B cell (primary cell): ENCODE measurements at regions not wholly inside any gene's neighbourhood (a gene's known extent, or its start where the extent isn't known, plus 50 kb on each side); places are given as distances from the start of the nearest gene placed in this dataset.

Source experiments
- ATAC-seq: fragments of 200-7000 bp; cut with Tn5 transposase; one replicate; pipeline ENCODE4 v1.10.0; 2021; ENCODE audit warnings: low read depth, mild to moderate bottlenecking, moderate number of reproducible peaks, moderate library complexity
- CTCF ChIA-PET: fragments of 350-600 bp; sonication (Branson Sonifier 250); formaldehyde crosslinking; loops from one replicate; lab custom pipeline; 2021; ENCODE audit warnings: antibody characterized with exemption, inconsistent platforms; lab: Charles Lee
- POLR2A ChIA-PET: fragments of 350-600 bp; sonication (Branson Sonifier 250); formaldehyde crosslinking; loops from one replicate; lab custom pipeline; 2021; ENCODE audit warnings: antibody characterized with exemption; lab: Charles Lee
- DNase-seq: peaks from one replicate; pipeline ENCODE4 v3.0.0; 2013
- H2AFZ ChIP-seq: 2 replicates; pipeline ENCODE4 v1.6.1; 2012; ENCODE audit warnings: mild to moderate bottlenecking, low read depth, low read length; ENCODE audit not compliant: insufficient read depth, poor library complexity, severe bottlenecking
- H3K27ac ChIP-seq, 2 donors: 1 replicate in 1 of 2; 2 replicates in 1 of 2; pipeline ENCODE4 v1.5.1; 2012 to 2013; ENCODE audit warnings: low read length in 2 of 2, mild to moderate bottlenecking in 2 of 2, moderate library complexity in 1 of 2
- H3K27me3 ChIP-seq, 4 experiments: fragments of 200-600 bp in 1 of 4; sonication (generic) in 1 of 4; replicated peaks in 1 of 4; 1 replicate in 2 of 4; 2 replicates in 2 of 4; pipeline versions ENCODE4 v1.6.1 to v1.7.0; 2013 to 2016; ENCODE audit warnings: low read length in 3 of 4, mild to moderate bottlenecking in 2 of 4, mixed read lengths in 1 of 4, moderate library complexity in 1 of 4; ENCODE audit not compliant: insufficient read depth in 4 of 4, control insufficient read depth in 3 of 4; ENCODE audit errors: control extremely low read depth in 1 of 4
- H3K36me3 ChIP-seq, 2 experiments: replicated peaks in 1 of 2; 1 replicate in 1 of 2; 2 replicates in 1 of 2; pipeline versions ENCODE4 v1.6.1 to v1.7.1; 2013; ENCODE audit warnings: low read length in 1 of 2; ENCODE audit not compliant: insufficient read depth in 2 of 2, control insufficient read depth in 1 of 2; ENCODE audit errors: control extremely low read depth in 1 of 2, extremely low read depth in 1 of 2
- H3K4me1 ChIP-seq, 2 donors: fragments of 200-600 bp in 1 of 2; sonication (generic) in 1 of 2; 1 replicate in 1 of 2; 2 replicates in 1 of 2; pipeline versions ENCODE4 v1.5.1 to v1.6.1; 2013 to 2017; ENCODE audit warnings: low read length in 2 of 2; ENCODE audit not compliant: control insufficient read depth in 2 of 2, insufficient read depth in 2 of 2
- H3K4me2 ChIP-seq: replicated peaks from 2 replicates; pipeline ENCODE3; 2012; ENCODE audit warnings: mild to moderate bottlenecking, low read depth, low read length; ENCODE audit not compliant: poor library complexity, severe bottlenecking
- H3K4me3 ChIP-seq, 5 experiments: fragments of 200-600 bp in 1 of 5; sonication (generic) in 1 of 5; 1 replicate in 3 of 5; 2 replicates in 2 of 5; pipeline versions ENCODE4 v1.5.1 to v1.7.0; 2011 to 2016; ENCODE audit warnings: low read length in 4 of 5, mild to moderate bottlenecking in 4 of 5, low read depth in 2 of 5, control low read depth in 1 of 5, moderate library complexity in 1 of 5; ENCODE audit not compliant: insufficient read depth in 1 of 5; ENCODE audit errors: control extremely low read depth in 1 of 5, extremely low read depth in 1 of 5
- H3K79me2 ChIP-seq: fragments of 200-600 bp; sonication (generic); one replicate; pipeline ENCODE4 v1.6.0; 2016; ENCODE audit warnings: low read length; ENCODE audit not compliant: control insufficient read depth, insufficient read depth
- H3K9ac ChIP-seq: fragments of 200-600 bp; sonication (generic); 2 replicates; pipeline ENCODE4 v1.6.1; 2017; ENCODE audit warnings: mild to moderate bottlenecking, low read length, moderate library complexity
- H3K9me3 ChIP-seq, 3 donors: one replicate each; pipeline versions ENCODE4 v1.6.1 to v1.7.1; 2013; ENCODE audit warnings: low read length in 2 of 3; ENCODE audit not compliant: control insufficient read depth in 2 of 3, insufficient read depth in 1 of 3; ENCODE audit errors: control extremely low read depth in 1 of 3
- H4K20me1 ChIP-seq: 2 replicates; pipeline ENCODE4 v1.6.0; 2012; ENCODE audit warnings: mild to moderate bottlenecking, low read length; ENCODE audit not compliant: insufficient read depth, control insufficient read depth, poor library complexity, severe bottlenecking
- H3K27ac Mint-ChIP-seq: one replicate; pipeline ENCODE4 v1.8.0; 2021; ENCODE audit warnings: mixed read lengths
- H3K27me3 Mint-ChIP-seq: one replicate; pipeline ENCODE4 v1.8.0; 2021; ENCODE audit warnings: mixed read lengths
- H3K4me1 Mint-ChIP-seq: one replicate; pipeline ENCODE4 v1.8.0; 2021; ENCODE audit warnings: mixed read lengths
- H3K4me3 Mint-ChIP-seq: one replicate; pipeline ENCODE4 v1.8.0; 2021; ENCODE audit warnings: mixed read lengths
- H3K9me3 Mint-ChIP-seq: one replicate; pipeline ENCODE4 v1.8.0; 2022; ENCODE audit warnings: mixed read lengths; ENCODE audit not compliant: insufficient read depth
- EZH2 ChIP-seq: IDR thresholded peaks from 2 replicates; pipeline ENCODE4 v1.6.1; 2012; ENCODE audit warnings: borderline replicate concordance, low read depth, mild to moderate bottlenecking, moderate library complexity, low read length; ENCODE audit not compliant: insufficient read depth, poor library complexity, severe bottlenecking
- WGBS: methylation state at CpG from one replicate; pipeline ENCODE4 v1.1.5; 2013; ENCODE audit warnings: missing lambda C conversion rate; ENCODE audit not compliant: insufficient coverage; 5-methylcytosine and 5-hydroxymethylcytosine counted together
- intact Hi-C: fragments of 100-400 bp; cut with micrococcal nuclease; formaldehyde crosslinking; loops from one replicate; pipeline ENCODE4 v1.10.0; 2022
- TF ChIP-seq, protein P1 (sequence below): fragments of 200-600 bp; IDR thresholded peaks from one replicate; pipeline ENCODE4 v1.8.0; 2022; ENCODE audit warnings: antibody characterized with exemption, mild to moderate bottlenecking

DNA sequence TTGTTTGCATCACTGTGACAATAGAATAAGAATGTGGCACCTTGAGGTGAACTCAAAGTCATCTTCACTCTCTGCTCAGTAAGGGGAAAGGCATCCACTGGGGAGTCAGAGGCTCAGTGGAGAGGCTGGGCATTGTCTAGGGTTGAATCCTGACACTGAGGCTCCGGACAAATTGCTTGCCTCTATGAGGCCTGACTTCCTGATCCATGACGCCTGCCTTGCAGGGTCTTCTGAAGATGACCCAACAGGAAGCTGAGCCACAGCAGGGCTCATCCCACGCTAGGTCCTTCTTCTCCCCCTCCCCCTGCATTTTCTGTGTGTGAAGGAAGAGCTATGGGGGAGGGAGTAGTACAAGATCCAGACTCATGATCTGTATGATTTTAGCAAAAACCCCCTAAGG is 265.1 kb downstream of the SH3BP4 start:
- POLR2A ChIA-PET, result no interaction called here
- H3K4me2 ChIP-seq, result no peak overlapping the region
- H3K9me3 ChIP-seq, result no peaks in the 10 kb centered on the region
- H3K27ac ChIP-seq, result no peak overlapping the region
- H3K9ac ChIP-seq, result no peak overlapping the region
- DNase-seq, result no peak
- CTCF ChIA-PET, result no interaction called here
- Mint-ChIP-seq H3K27ac (no peak overlapping the region), H3K27me3 (peaks cover 30% of the 10 kb centered on the region), H3K4me1 (no peaks in the 10 kb centered on the region), H3K9me3 (no peaks in the 10 kb centered on the region), H3K4me3 (no peak overlapping the region)
- H3K79me2 ChIP-seq, result no peaks in the 10 kb centered on the region
- H3K4me1 ChIP-seq, result no peaks in the 10 kb centered on the region
- TF ChIP-seq, protein P1, sequence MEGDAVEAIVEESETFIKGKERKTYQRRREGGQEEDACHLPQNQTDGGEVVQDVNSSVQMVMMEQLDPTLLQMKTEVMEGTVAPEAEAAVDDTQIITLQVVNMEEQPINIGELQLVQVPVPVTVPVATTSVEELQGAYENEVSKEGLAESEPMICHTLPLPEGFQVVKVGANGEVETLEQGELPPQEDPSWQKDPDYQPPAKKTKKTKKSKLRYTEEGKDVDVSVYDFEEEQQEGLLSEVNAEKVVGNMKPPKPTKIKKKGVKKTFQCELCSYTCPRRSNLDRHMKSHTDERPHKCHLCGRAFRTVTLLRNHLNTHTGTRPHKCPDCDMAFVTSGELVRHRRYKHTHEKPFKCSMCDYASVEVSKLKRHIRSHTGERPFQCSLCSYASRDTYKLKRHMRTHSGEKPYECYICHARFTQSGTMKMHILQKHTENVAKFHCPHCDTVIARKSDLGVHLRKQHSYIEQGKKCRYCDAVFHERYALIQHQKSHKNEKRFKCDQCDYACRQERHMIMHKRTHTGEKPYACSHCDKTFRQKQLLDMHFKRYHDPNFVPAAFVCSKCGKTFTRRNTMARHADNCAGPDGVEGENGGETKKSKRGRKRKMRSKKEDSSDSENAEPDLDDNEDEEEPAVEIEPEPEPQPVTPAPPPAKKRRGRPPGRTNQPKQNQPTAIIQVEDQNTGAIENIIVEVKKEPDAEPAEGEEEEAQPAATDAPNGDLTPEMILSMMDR, result no peak
- TF ChIP-seq EZH2, result no peak
- 0% methylated on average over 1 of the region's 3 CpGs for WGBS
- no peaks in the 10 kb centered on the region for H3K36me3 ChIP-seq
- intact Hi-C loops, result no loop called here
- no peaks in the 10 kb centered on the region for H4K20me1 ChIP-seq
- no peak for ATAC-seq
- H3K27me3 ChIP-seq, result peaks cover 0 to 10% (median 0%) of the 10 kb centered on the region in 4 experiments
- H3K4me3 ChIP-seq, result no peak overlapping the region
- H2AFZ ChIP-seq, result no peak overlapping the region

- H3K79me2 ChIP-seq, result no peaks in the 10 kb centered on the region
- WGBS, result 100% methylated on average over 3 of the region's 5 CpGs
- H3K4me1 Mint-ChIP-seq, result no peaks in the 10 kb centered on the region
- no peak overlapping the region for H3K4me2 ChIP-seq
- H3K9me3 Mint-ChIP-seq, result no peaks in the 10 kb centered on the region
- no peaks in the 10 kb centered on the region for H3K9me3 ChIP-seq
- ChIA-PET CTCF (no interaction called here), POLR2A (no interaction called here)
- no peaks in the 10 kb centered on the region for H4K20me1 ChIP-seq
- DNase-seq (no peak), ATAC-seq (no peak)
- no peak overlapping the region for H3K4me3 ChIP-seq
- H3K4me3 Mint-ChIP-seq, result no peak overlapping the region
- H3K9ac ChIP-seq, result no peak overlapping the region
- H2AFZ ChIP-seq, result no peak overlapping the region
- TF ChIP-seq, protein P1, result no peak
- TF ChIP-seq EZH2, result no peak
- no peak overlapping the region for H3K27ac ChIP-seq
- peaks cover 0 to 10% (median 0%) of the 10 kb centered on the region in 4 experiments for H3K27me3 ChIP-seq
- no peaks in the 10 kb centered on the region for H3K4me1 ChIP-seq
- no peak overlapping the region for H3K27ac Mint-ChIP-seq
- intact Hi-C loops, result no loop called here
- H3K27me3 Mint-ChIP-seq, result peaks cover 28% of the 10 kb centered on the region
- no peaks in the 10 kb centered on the region for H3K36me3 ChIP-seq
Measured at GRCh38 chr2:235217846-235218245, 266.0 kb downstream of the SH3BP4 start.
